Right lobe of liver (tissue), 4 donors: ENCODE measurements at regions not wholly inside any gene's neighbourhood (a gene's known extent, or its start where the extent isn't known, plus 50 kb on each side); places are given as distances from the start of the nearest gene placed in this dataset.

Experiments
- CTCF ChIP-seq, 4 donors: fragments of 200-600 bp in 3 of 4; fragments of 450-650 bp in 1 of 4; IDR thresholded peaks; one replicate each; pipeline versions ENCODE4 v1.5.1 to v1.8.0; 2016 to 2022; ENCODE audit warnings: antibody characterized with exemption in 4 of 4, mild to moderate bottlenecking in 2 of 4
- POLR2A ChIP-seq: fragments of 450-650 bp; IDR thresholded peaks from one replicate; pipeline ENCODE4 v1.6.1; 2017; ENCODE audit warnings: antibody characterized with exemption, mild to moderate bottlenecking
- donor health status: DM: no; HTN: no; CAD: no.
- donor health status: DM: no; HTN: no; CAD: no.
- donor health status: DM: no; HTN: yes; CAD: no.

DNA sequence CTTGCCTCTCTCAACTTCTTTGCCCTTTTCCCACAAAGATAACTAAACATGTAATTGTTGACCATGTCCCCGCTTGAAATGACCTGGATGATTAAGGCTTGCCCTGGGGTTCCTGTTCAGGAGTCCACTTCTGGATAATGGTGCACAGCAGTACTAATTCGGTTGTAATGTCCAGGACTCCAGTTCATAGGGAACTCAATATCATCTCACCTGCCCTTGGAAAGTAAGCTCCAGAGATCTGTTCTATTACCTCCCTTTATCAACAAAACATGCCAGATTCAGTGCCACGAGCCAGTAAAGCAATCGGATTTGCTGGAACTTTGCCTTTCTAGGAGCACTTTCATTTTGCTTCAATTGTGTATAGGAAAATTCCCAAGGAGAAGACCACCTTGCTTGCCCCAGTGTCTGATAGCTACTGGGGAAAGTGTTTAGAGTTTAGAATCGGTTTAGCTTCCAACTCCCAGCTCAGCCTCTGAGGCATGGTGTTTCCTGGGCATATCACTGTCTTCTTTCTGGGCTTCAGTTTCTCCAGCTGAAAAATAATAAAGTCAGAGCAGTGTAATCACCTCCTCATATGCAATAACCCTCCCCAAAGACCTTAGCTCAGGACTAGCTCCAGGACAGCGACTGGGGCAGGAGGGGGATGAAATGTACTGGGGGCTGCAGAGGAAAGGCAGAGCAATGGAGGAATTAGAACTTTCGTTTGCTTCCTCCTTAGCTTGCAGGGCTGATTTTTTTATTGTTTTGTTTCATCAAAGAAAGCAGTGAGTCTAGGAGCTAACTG, 162.6 kb upstream of the CYRIA start:
- no peak for TF ChIP-seq CTCF (IDR thresholded peaks at IDR 0.05)
- TF ChIP-seq POLR2A = no peak
